SW 1271 (cell line): ENCODE measurements at regions not wholly inside any gene's neighbourhood (a gene's known extent, or its start where the extent isn't known, plus 50 kb on each side); places are given as distances from the start of the nearest gene placed in this dataset.

Experiments
- DNase-seq, 2 experiments: peaks; one replicate each; lab custom pipeline; 2025; lab: John Stamatoyannopoulos, UW

GRCh38 chr3:156620901-156621300 is 53.5 kb upstream of the TIPARP start:
- DNase-seq: no peak

DNA sequence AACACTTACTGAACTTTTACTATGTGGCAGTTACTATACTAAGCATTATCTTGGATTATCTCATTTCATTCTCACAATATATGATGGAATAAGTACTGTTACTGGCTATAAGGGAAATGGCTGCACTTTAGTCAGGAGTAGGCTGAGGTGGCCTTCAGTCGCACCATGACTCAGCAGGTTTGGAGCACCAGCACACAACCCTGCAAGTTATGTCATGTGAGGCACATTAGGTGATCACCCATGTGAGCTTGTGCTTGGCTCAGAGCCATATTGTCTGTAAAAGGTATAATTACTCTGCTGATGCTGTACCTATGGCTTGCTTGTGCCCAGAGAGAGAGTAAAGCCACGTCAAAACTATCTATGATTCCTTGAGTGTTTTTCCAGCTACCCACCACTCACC is 54.1 kb upstream of the TIPARP start:
- DNase-seq: no peak

- DNase-seq: no peak
These were observed 55.0 kb upstream of the TIPARP start for GRCh38 chr3:156619376-156619775.

DNA sequence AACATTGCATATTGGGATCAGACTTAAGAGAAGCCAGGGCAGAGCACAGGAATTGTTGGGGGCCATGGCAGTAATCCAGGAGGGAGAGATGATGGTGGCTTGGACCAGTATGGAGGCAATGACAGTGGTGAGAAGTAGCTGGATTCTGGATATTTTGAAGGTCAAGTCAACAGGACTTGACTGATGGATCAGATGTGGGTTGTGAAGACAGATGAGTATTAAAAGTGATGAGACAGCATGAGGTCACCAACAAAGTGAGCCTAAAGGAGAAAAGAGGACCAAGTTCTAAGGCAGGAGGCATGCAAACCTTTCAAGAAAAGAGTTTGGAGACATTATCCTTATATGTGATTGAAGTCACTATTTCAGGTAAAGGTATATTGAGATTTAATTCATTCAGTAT is 56.6 kb upstream of the TIPARP start:
- DNase-seq: no peak

- no peak for DNase-seq
These were observed 57.2 kb upstream of the TIPARP start for GRCh38 chr3:156617145-156617544.

DNA sequence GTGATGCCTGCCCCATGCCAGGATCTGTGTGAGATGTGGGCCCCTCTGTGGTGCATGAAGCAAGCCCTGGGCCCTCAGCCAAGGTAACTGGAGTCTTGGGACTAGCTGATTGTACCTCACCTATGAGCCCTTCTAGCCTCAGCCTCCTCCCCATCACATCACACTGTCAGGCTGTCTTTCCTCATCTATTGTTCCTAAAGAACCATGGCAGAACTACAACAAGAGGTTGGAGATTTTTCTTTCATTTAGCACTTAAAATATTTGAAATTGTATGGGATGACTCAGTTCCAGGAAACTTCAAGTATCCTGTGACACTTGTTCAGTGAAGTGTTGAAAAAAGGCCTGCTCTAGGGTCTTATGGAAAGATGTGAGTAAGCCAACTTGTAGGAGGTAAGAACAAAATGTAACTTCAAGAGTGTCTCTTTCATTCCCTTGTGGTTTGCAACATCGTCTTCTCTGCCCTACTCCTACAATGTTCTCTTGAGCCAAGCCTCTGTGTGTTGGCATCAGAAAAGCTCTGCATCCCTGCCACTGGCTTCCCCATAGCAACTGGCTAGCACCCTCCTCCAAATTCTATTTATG is 58.7 kb upstream of the TIPARP start:
- DNase-seq: peak; percentile 13 to 57

GRCh38 chr3:156614642-156615511 is 59.5 kb upstream of the TIPARP start:
- DNase-seq: peak in 1 of 2 experiments; percentile 43

GRCh38 chr3:156612903-156613302 is 58.0 kb upstream of the SSR3 start:
- DNase-seq: no peak

GRCh38 chr3:156611870-156612494 is 57.1 kb upstream of the SSR3 start:
- no peak for DNase-seq

- no peak for DNase-seq
These were observed 55.2 kb upstream of the SSR3 start for GRCh38 chr3:156610154-156610553.

DNA sequence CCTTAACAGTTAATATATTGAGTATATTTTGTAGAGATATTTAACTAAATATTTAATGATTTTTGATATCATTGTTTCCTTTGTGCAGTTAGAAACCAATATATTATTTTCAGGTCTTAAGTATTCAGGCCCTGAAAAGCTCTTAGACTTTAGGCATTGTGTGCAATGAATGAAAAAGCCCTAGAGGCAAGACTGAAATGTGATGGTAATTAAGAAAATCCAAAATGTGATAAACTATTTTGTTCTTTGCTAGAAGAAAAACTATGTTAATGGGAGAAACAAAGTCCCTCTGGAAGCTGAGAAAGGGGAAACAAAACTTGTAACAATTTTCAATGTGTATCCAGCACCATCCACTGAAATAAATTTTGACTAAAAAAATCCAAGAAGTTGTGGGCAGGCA is 54.6 kb upstream of the SSR3 start:
- DNase-seq: no peak

DNA sequence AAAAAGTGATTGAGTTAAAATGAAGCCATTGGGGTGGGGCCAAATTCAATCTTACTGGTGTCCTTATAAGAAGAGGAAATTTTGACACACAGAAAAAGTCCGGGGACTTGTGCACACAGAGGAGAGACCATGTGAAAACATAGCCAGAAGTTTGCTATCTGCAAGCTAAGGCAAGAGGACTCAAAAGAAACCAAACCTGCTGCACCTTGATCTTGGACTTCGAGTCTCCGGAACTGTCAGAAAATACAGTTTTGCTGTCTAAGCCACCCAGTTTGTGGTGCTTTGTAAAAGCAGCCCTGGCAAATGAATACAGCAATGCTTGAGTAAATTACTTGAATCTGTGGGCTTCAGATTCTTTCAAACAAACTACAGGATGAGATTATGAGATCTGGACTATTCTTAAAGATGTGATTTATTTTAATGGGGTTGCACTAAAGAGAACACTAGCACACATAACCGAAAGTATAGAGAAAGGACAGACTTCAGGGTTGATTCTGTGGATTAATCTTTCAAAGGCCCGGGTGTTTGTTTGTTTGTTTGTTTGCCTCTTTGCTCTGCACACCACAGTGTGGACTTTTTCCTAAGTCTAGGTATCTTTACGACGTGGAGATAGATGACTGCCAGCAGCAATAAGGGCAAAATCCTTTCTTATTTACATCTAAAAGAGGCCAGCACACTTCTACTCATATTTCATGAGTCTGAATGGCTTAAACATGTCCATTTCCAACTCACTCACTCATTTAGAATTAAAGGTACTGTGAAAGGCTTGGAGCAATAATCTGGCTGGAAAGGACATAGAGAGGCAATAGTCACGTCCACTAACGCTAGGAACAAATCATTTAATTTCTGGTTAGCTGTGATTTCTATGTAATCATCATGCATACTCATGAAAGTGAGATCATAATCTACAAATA is 53.9 kb upstream of the SSR3 start:
- no peak for DNase-seq

DNA sequence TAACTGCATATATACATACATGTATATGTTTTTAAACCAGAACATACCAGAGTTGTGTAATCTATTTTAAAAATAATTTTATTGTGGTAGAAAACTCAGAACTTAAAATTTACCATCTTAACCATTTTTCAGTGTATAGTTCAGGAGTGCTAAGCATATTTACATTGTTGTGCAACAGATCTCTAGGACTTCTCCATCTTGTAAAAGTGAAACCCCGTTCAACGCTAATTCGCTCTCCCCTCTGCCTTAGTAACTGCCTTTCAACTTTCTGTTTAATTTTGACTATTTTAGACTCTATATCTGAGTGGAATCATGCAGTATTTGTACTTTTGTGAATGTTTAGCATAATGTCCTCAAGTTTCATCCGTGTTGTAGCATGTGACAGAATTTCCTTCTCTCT is 51.8 kb upstream of the SSR3 start:
- no peak for DNase-seq

GRCh38 chr3:156605686-156606605 is 51.0 kb upstream of the SSR3 start:
- no peak for DNase-seq

- no peak for DNase-seq
These were observed 49.8 kb upstream of the SSR3 start for GRCh38 chr3:156604642-156605144.
